ENCODE measurements at regions not wholly inside any gene's neighbourhood (a gene's known extent, or its start where the extent isn't known, plus 50 kb on each side); places are given as distances from the start of the nearest gene placed in this dataset.

DNA sequence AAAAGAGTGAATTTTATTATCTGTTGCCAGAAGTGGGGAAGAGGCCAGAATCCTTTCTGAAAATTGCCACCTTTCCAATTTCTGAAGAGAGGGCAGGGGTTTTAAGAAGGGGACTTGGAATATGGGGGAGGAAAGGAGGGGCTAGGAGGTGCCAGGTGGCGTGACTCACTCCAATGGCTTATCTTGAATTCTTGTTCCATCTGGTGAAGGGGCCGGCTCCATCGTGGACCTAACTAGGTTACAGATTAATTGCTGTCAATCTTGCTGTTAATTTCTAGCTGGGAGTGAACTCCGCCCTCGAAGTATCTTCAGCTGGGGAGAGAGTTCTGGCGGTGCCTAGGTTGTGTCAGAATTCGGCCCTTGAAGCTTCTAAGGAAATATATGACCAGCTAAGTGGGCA lies 138.7 kb downstream of the YTHDC2 start:
- H3K9me3 Mint-ChIP-seq, result peaks cover 6% of the 10 kb centered on the region
- H3K4me1 Mint-ChIP-seq, result no peaks in the 10 kb centered on the region
- H3K27me3 Mint-ChIP-seq, result peaks cover 14% of the 10 kb centered on the region
- no peaks in the 10 kb centered on the region for H3K36me3 Mint-ChIP-seq
- DNase-seq, result no peak
- H3K4me3 Mint-ChIP-seq, result no peak overlapping the region
- H3K27ac Mint-ChIP-seq, result no peak overlapping the region

DNA sequence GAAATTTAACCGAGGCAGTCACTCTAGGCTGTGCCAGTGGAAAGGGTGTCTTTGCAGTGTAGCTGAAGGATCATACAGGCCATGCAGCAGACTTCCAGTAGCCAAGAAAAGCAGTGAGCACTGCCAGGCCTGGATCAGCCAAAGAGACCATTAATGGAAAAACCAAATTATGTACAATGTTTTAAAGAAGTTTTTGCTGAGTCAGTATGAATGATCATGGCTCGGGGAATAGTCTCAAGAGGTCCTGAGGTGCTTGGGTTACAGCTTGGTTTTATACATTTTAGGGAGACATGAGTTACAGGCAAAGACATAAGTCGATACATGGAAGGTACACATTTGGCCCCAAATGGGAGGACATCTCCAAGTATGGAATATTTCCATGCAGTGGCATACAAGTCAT lies 141.3 kb downstream of the YTHDC2 start:
- no peaks in the 10 kb centered on the region for H3K4me1 Mint-ChIP-seq
- H3K27ac Mint-ChIP-seq, result no peak overlapping the region

DNA sequence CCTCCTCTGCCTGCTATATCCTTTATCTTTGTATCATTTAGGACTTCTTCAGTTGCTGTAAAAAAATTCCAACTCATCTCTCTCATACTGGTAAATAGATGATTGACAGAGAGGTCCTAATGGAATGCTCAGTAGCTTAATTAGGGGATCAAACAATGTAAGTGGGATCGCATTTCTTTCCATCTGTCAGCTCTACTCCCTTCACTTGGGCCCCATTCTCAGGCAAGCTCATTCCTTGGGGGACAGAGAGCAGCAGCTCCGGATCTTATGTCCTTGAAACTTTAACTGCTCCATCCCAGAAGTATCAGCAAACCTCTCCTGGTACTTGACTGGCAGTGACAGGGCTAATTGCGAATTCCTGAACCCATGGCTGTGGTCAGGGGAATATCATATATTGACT lies 146.7 kb downstream of the YTHDC2 start:
- Mint-ChIP-seq H3K27me3 (peaks cover 11% of the 10 kb centered on the region), H3K4me3 (no peak overlapping the region), H3K36me3 (no peaks in the 10 kb centered on the region)

More for the DNA sequence above, 141.3 kb downstream of the YTHDC2 start:
- Mint-ChIP-seq H3K27me3 (peaks cover 4% of the 10 kb centered on the region), H3K36me3 (no peaks in the 10 kb centered on the region), H3K9me3 (peaks cover 4% of the 10 kb centered on the region), H3K4me3 (no peak overlapping the region)
- no peak for DNase-seq

GRCh38 chr5:113660706-113661250 lies 147.3 kb downstream of the YTHDC2 start:
- DNase-seq, result no peak
- Mint-ChIP-seq H3K36me3 (no peaks in the 10 kb centered on the region), H3K27ac (no peak overlapping the region), H3K4me1 (no peaks in the 10 kb centered on the region), H3K9me3 (no peaks in the 10 kb centered on the region), H3K27me3 (peaks cover 11% of the 10 kb centered on the region), H3K4me3 (no peak overlapping the region)

More for the DNA sequence above, 146.7 kb downstream of the YTHDC2 start:
- Mint-ChIP-seq H3K4me1 (no peaks in the 10 kb centered on the region), H3K9me3 (no peaks in the 10 kb centered on the region), H3K27ac (no peak overlapping the region)
- DNase-seq, result no peak

GRCh38 chr5:113663879-113664541 lies 150.5 kb downstream of the YTHDC2 start:
- Mint-ChIP-seq H3K27me3 (peaks cover 18% of the 10 kb centered on the region), H3K4me3 (no peak overlapping the region), H3K36me3 (no peaks in the 10 kb centered on the region), H3K4me1 (no peaks in the 10 kb centered on the region), H3K27ac (no peak overlapping the region), H3K9me3 (peaks cover 2% of the 10 kb centered on the region)
- peak; percentile 20 for DNase-seq

- no peak for DNase-seq
- Mint-ChIP-seq H3K27ac (no peak overlapping the region), H3K27me3 (peaks cover 8% of the 10 kb centered on the region), H3K4me3 (no peak overlapping the region), H3K9me3 (peaks cover 2% of the 10 kb centered on the region), H3K4me1 (no peaks in the 10 kb centered on the region), H3K36me3 (peaks cover 2% of the 10 kb centered on the region)
These were observed 159.5 kb downstream of the YTHDC2 start for GRCh38 chr5:113673041-113673440.

DNA sequence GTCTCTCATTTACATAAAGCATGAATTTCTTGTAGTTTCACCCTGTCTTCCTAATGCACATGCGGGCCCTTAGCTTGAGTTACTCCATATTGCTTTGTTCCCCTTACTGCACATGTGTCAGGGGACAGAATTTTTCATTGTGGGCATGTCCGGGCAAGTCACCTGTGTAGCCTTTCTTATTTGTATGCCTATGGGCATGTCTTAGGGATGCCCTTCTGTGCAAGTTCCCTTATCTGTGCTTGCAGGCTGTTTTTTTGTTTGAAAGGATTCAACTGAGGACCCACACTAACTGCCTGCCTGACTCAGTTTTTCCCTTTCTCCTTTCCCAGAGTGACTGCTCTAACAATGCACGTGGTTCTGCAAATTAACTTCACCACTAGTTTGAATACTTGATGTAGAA lies 161.7 kb downstream of the YTHDC2 start:
- H3K4me3 Mint-ChIP-seq, result no peak overlapping the region
- H3K27ac Mint-ChIP-seq, result no peak overlapping the region
- peaks cover 8% of the 10 kb centered on the region for H3K27me3 Mint-ChIP-seq
- H3K36me3 Mint-ChIP-seq, result peaks cover 2% of the 10 kb centered on the region
- no peaks in the 10 kb centered on the region for H3K4me1 Mint-ChIP-seq
- H3K9me3 Mint-ChIP-seq, result no peaks in the 10 kb centered on the region
- DNase-seq, result no peak

DNA sequence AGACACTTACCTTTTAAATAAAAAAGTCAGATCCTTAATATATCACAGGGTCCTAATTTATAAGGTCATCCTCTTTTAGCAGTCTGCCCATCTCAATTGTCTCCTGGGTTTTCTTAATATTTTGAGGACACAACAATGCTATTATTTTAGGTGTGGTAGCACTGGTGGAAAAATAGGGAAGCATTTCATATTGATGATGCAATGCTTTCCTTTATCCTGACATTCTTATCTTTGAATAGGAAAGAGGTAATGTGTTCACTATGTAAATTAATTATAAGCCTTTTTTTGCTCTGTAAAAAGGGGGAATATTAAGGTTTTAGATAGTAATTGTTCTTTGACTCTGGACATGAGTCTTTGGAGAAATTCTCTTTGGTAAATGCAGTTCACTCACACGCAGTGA lies 164.7 kb downstream of the YTHDC2 start:
- no peaks in the 10 kb centered on the region for H3K9me3 Mint-ChIP-seq
- no peak overlapping the region for H3K4me3 Mint-ChIP-seq
- H3K4me1 Mint-ChIP-seq, result no peaks in the 10 kb centered on the region
- H3K27me3 Mint-ChIP-seq, result peaks cover 8% of the 10 kb centered on the region
- peaks cover 2% of the 10 kb centered on the region for H3K36me3 Mint-ChIP-seq
- DNase-seq, result no peak
- no peak overlapping the region for H3K27ac Mint-ChIP-seq

DNA sequence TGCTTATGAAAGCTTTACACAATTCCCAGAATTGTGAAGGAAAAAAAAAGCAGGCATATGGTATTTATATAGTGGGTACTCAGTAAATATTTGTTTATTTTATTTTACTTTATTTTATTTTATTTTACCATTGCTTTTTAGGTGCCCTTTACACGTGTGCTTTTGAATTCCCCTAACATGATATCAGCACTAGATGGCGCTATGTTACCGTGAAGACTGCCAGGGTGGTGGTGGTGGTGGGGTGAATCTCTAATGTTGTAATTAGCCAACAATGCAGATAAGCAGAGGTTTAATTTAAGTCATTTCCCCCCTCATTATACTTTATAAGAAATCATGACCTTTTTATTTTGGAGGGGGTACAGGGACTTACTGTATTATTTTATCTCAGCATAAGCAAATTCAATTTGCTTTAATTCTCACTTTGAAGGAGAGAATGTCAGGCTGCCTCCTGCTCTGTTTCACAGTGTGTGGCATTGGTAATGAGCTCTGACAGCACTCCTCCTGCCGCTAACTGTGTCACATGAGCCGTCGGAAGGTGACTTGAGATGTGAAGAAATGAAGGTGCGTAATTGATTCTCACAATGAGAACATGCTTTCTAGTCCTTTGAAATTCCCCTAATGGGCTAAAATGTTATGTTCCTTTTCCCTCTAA lies 165.6 kb downstream of the YTHDC2 start:
- H3K36me3 Mint-ChIP-seq, result peaks cover 2% of the 10 kb centered on the region
- no peak overlapping the region for H3K27ac Mint-ChIP-seq
- DNase-seq, result peak; percentile 15
- no peaks in the 10 kb centered on the region for H3K4me1 Mint-ChIP-seq
- peaks cover 2% of the 10 kb centered on the region for H3K27me3 Mint-ChIP-seq
- no peak overlapping the region for H3K4me3 Mint-ChIP-seq
- no peaks in the 10 kb centered on the region for H3K9me3 Mint-ChIP-seq

GRCh38 chr5:113680534-113680933 lies 167.0 kb downstream of the YTHDC2 start:
- Mint-ChIP-seq H3K4me3 (no peak overlapping the region), H3K27ac (no peak overlapping the region), H3K36me3 (no peaks in the 10 kb centered on the region)

DNA sequence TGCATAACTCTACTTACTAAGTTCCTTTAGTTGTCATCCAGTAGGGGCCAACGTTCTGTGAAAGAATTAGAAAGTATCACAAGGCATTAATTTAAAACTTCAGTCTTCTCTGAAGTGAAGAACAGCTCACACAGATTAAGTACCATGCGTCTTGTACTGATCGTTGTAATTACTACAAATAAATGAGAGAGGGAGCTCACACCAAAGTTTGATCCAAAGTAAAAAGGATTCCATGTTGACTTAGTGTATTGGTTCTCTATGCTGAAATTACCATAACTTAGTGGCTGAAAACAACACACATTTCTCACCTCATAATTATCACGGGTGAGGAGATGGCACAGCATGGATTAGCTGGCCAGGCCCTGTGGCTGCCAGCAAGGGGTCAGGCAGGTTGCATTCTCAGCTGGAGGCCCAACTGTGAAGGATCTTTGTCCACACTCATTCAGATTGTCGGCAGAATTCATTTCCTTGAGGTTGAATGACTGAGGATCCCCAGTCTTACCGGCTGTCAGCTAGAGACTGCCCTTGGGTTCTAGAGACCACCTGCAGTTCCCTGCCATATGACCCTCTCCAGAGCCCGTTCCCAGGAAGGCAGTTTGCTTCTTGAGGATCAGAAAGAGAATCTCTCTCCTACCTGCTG lies 169.1 kb downstream of the YTHDC2 start:
- H3K36me3 Mint-ChIP-seq, result no peaks in the 10 kb centered on the region
- no peaks in the 10 kb centered on the region for H3K4me1 Mint-ChIP-seq
- DNase-seq, result no peak
- H3K27me3 Mint-ChIP-seq, result no peaks in the 10 kb centered on the region
- no peak overlapping the region for H3K27ac Mint-ChIP-seq
- H3K9me3 Mint-ChIP-seq, result no peaks in the 10 kb centered on the region
- no peak overlapping the region for H3K4me3 Mint-ChIP-seq

More at GRCh38 chr5:113680534-113680933, 167.0 kb downstream of the YTHDC2 start:
- Mint-ChIP-seq H3K9me3 (no peaks in the 10 kb centered on the region), H3K4me1 (no peaks in the 10 kb centered on the region), H3K27me3 (no peaks in the 10 kb centered on the region)
- no peak for DNase-seq

DNA sequence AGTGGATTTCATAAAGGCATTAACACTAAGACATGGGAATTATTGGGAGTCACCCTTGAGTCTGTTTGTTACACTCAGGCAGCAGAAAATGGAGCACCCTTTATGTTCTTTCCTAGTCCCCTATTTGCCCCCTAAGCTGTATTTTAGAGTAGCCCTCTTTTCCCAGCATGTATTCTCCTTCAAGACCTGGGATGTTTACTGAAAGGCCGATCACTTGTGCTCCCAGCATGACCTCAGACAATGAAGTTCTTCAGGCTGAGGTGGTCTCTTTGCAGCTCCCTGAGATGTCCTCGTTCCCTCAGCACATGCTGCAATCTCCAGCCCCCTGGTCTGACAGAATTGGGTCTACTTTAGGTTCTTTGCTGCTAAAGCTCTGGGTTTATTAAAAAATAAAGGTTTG lies 169.7 kb downstream of the YTHDC2 start:
- H3K27me3 Mint-ChIP-seq, result no peaks in the 10 kb centered on the region
- no peaks in the 10 kb centered on the region for H3K4me1 Mint-ChIP-seq
- H3K36me3 Mint-ChIP-seq, result no peaks in the 10 kb centered on the region
- no peaks in the 10 kb centered on the region for H3K9me3 Mint-ChIP-seq
- no peak overlapping the region for H3K27ac Mint-ChIP-seq
- DNase-seq, result no peak
- no peak overlapping the region for H3K4me3 Mint-ChIP-seq

- no peak for DNase-seq
- Mint-ChIP-seq H3K4me3 (no peak overlapping the region), H3K4me1 (no peaks in the 10 kb centered on the region), H3K36me3 (no peaks in the 10 kb centered on the region), H3K27ac (no peak overlapping the region), H3K9me3 (no peaks in the 10 kb centered on the region), H3K27me3 (peaks cover 10% of the 10 kb centered on the region)
These were observed 173.1 kb downstream of the YTHDC2 start for GRCh38 chr5:113686599-113686998.

DNA sequence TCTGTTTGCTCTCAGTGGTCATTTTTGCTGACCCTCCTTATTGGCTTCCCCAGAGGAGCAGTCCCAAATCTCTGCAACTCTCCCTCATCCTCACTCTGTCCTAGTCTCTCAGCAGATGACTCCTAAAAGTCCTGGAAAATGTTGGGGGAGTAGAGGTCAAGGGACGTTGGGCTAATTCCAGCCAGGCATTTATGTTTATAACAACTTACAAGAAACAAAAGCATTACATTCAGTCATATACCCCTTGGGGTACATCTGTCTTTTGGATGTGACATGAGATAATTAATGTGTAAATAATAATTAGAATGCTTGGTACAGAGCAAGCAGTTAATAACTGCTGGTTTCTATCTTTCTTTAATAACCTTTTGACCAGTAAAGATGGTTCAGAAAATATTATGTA lies 176.2 kb downstream of the YTHDC2 start:
- no peak for DNase-seq
- H3K4me1 Mint-ChIP-seq, result no peaks in the 10 kb centered on the region
- peaks cover 35% of the 10 kb centered on the region for H3K27me3 Mint-ChIP-seq
- no peaks in the 10 kb centered on the region for H3K36me3 Mint-ChIP-seq
- H3K27ac Mint-ChIP-seq, result no peak overlapping the region
- no peaks in the 10 kb centered on the region for H3K9me3 Mint-ChIP-seq
- no peak overlapping the region for H3K4me3 Mint-ChIP-seq

- Mint-ChIP-seq H3K9me3 (no peaks in the 10 kb centered on the region), H3K4me1 (no peaks in the 10 kb centered on the region), H3K4me3 (no peak overlapping the region), H3K27me3 (peaks cover 44% of the 10 kb centered on the region), H3K36me3 (no peaks in the 10 kb centered on the region), H3K27ac (no peak overlapping the region)
- no peak for DNase-seq
These were observed 179.0 kb downstream of the YTHDC2 start for GRCh38 chr5:113692466-113692865.

Data from activated naive CD8-positive, alpha-beta T cell treated with anti-CD3 and anti-CD28 coated beads for 36 hours (primary cell).